MM.1S (cell line): ENCODE measurements at regions not wholly inside any gene's neighbourhood (a gene's known extent, or its start where the extent isn't known, plus 50 kb on each side); places are given as distances from the start of the nearest gene placed in this dataset.

Experiments
- EZH2 ChIP-seq: fragments of 300-600 bp; sonication (generic); optimal IDR thresholded peaks from 2 replicates; pipeline ENCODE3; 2017; ENCODE audit warnings: low read depth, mild to moderate bottlenecking, antibody characterized with exemption, low read length, mixed read lengths
- TF ChIP-seq, protein P1 (sequence below): fragments of 300-600 bp; sonication (generic); IDR thresholded peaks from 2 replicates; pipeline ENCODE4 v1.5.1; 2016; ENCODE audit warnings: antibody characterized with exemption, low read length, mixed read lengths

DNA sequence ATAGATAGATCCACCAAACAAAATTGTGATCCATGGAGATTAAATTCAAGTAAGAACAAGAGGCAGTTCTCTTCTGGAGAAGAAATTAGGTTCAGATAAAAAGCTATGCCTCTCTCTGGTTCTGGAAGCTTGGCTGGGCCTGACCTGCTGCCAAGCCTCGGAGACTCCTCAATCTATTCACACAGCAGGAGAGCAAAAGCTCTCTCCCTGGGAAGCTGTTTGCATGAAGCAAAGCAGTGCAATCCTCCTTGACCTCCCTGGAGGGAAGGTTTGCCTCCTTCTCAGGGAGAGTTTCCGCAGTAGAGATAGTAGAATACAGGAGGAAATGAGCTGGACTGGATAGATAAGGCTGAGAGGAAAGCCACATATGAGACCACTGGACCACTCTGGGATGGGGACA lies 78.1 kb upstream of the GNAO1 start:
- no peak for TF ChIP-seq EZH2
- TF ChIP-seq, protein P1, sequence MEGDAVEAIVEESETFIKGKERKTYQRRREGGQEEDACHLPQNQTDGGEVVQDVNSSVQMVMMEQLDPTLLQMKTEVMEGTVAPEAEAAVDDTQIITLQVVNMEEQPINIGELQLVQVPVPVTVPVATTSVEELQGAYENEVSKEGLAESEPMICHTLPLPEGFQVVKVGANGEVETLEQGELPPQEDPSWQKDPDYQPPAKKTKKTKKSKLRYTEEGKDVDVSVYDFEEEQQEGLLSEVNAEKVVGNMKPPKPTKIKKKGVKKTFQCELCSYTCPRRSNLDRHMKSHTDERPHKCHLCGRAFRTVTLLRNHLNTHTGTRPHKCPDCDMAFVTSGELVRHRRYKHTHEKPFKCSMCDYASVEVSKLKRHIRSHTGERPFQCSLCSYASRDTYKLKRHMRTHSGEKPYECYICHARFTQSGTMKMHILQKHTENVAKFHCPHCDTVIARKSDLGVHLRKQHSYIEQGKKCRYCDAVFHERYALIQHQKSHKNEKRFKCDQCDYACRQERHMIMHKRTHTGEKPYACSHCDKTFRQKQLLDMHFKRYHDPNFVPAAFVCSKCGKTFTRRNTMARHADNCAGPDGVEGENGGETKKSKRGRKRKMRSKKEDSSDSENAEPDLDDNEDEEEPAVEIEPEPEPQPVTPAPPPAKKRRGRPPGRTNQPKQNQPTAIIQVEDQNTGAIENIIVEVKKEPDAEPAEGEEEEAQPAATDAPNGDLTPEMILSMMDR = no peak
